GM18502 (cell line): ENCODE measurements at regions not wholly inside any gene's neighbourhood (a gene's known extent, or its start where the extent isn't known, plus 50 kb on each side); places are given as distances from the start of the nearest gene placed in this dataset.
"Not testable (repeated sequence)": the region's sequence is repeated elsewhere in the genome, so short reads cannot be mapped to it uniquely, and the experiment has no call there.

Experiments used
- ATAC-seq: cut with Tn5 transposase; IDR thresholded peaks from one replicate; pipeline ENCODE4 v1.9.1; 2021; ENCODE audit warnings: mild to moderate bottlenecking; ENCODE audit not compliant: unreplicated experiment, poor library complexity

- no peak for ATAC-seq
Observed at GRCh38 chr15:35958021-35958420, 412.1 kb upstream of the DPH6 start.

- no peak for ATAC-seq
Observed at GRCh38 chr15:35958975-35959374, 413.0 kb upstream of the DPH6 start.

GRCh38 chr15:35963326-35963725 lies 417.4 kb upstream of the DPH6 start:
- ATAC-seq, result no peak

GRCh38 chr15:35966781-35967180 lies 420.8 kb upstream of the DPH6 start:
- no peak for ATAC-seq

GRCh38 chr15:35967968-35968367 lies 422.0 kb upstream of the DPH6 start:
- ATAC-seq, result not testable (repeated sequence)

GRCh38 chr15:35973029-35973428 lies 427.1 kb upstream of the DPH6 start:
- no peak for ATAC-seq

GRCh38 chr15:35974052-35974451 lies 428.1 kb upstream of the DPH6 start:
- no peak for ATAC-seq

- no peak for ATAC-seq
Observed at GRCh38 chr15:35975941-35976340, 430.0 kb upstream of the DPH6 start.

GRCh38 chr15:35979608-35980007 lies 433.6 kb upstream of the DPH6 start:
- ATAC-seq, result no peak

GRCh38 chr15:35980719-35981118 lies 434.8 kb upstream of the DPH6 start:
- no peak for ATAC-seq

- ATAC-seq, result no peak
Observed at GRCh38 chr15:35986191-35986721, 440.3 kb upstream of the DPH6 start.

- no peak for ATAC-seq
Observed at GRCh38 chr15:35987056-35987455, 441.1 kb upstream of the DPH6 start.

GRCh38 chr15:35991386-35991785 lies 445.4 kb upstream of the DPH6 start:
- ATAC-seq, result no peak

GRCh38 chr15:35992791-35993190 lies 446.8 kb upstream of the DPH6 start:
- no peak for ATAC-seq

GRCh38 chr15:35993196-35993595 lies 447.2 kb upstream of the DPH6 start:
- no peak for ATAC-seq

- no peak for ATAC-seq
Observed at GRCh38 chr15:35994876-35995275, 448.9 kb upstream of the DPH6 start.

- ATAC-seq, result no peak
Observed at GRCh38 chr15:35998663-35999602, 453.0 kb upstream of the DPH6 start.

GRCh38 chr15:36004891-36005490 lies 459.0 kb upstream of the DPH6 start:
- ATAC-seq, result no peak

GRCh38 chr15:36005542-36005941 lies 459.6 kb upstream of the DPH6 start:
- ATAC-seq, result no peak

GRCh38 chr15:36007699-36008098 lies 461.7 kb upstream of the DPH6 start:
- ATAC-seq, result no peak

- ATAC-seq, result no peak
Observed at GRCh38 chr15:36008719-36009118, 462.8 kb upstream of the DPH6 start.
